ENCODE measurements at regions not wholly inside any gene's neighbourhood (a gene's known extent, or its start where the extent isn't known, plus 50 kb on each side); places are given as distances from the start of the nearest gene placed in this dataset.
A peak's percentile ranks its signal among the peaks of the same experiment; 100 is the strongest.
"Not testable (repeated sequence)": the region's sequence is repeated elsewhere in the genome, so short reads cannot be mapped to it uniquely, and the experiment has no call there.

- ATAC-seq (no peak), DNase-seq (ENCODE audit: low spot score) (no peak)
Observed at GRCh38 chr13:47718556-47718955, 282.5 kb downstream of the SUCLA2 start.

GRCh38 chr13:47708386-47708785 lies 292.7 kb downstream of the SUCLA2 start:
- DNase-seq (ENCODE audit: low spot score) (no peak), ATAC-seq (no peak)

- DNase-seq (ENCODE audit: low spot score) = no peak
- ATAC-seq = no peak
Observed at GRCh38 chr13:47707414-47707813, 293.7 kb downstream of the SUCLA2 start.

GRCh38 chr13:47705185-47705584 lies 295.9 kb downstream of the SUCLA2 start:
- DNase-seq (ENCODE audit: low spot score) (no peak), ATAC-seq (no peak)

GRCh38 chr13:47696674-47697073 lies 304.4 kb downstream of the SUCLA2 start:
- DNase-seq (ENCODE audit: low spot score) = no peak
- no peak for ATAC-seq

- DNase-seq (ENCODE audit: low spot score) (no peak), ATAC-seq (no peak)
Observed at GRCh38 chr13:47687577-47687976, 313.5 kb downstream of the SUCLA2 start.

GRCh38 chr13:47685156-47685555 lies 315.9 kb downstream of the SUCLA2 start:
- ATAC-seq; DNase-seq (ENCODE audit: low spot score): not testable (repeated sequence)

GRCh38 chr13:47680748-47681147 lies 320.3 kb downstream of the SUCLA2 start:
- ATAC-seq (no peak), DNase-seq (ENCODE audit: low spot score) (no peak)

- no peak for DNase-seq (ENCODE audit: low spot score)
- ATAC-seq = no peak
Observed at GRCh38 chr13:47679401-47679800, 321.7 kb downstream of the SUCLA2 start.

GRCh38 chr13:47678201-47678968 lies 322.7 kb downstream of the SUCLA2 start:
- no peak for ATAC-seq
- DNase-seq (ENCODE audit: low spot score) = no peak

- no peak for ATAC-seq
- DNase-seq (ENCODE audit: low spot score) = no peak
Observed at GRCh38 chr13:47675871-47676270, 325.2 kb downstream of the SUCLA2 start.

- ATAC-seq (peak; percentile 57), DNase-seq (ENCODE audit: low spot score) (no peak)
Observed at GRCh38 chr13:47673009-47673850, 327.8 kb downstream of the SUCLA2 start.

GRCh38 chr13:47672245-47673008 lies 328.6 kb downstream of the SUCLA2 start:
- ATAC-seq = no peak
- DNase-seq (ENCODE audit: low spot score) = no peak

GRCh38 chr13:47671776-47672175 lies 329.3 kb downstream of the SUCLA2 start:
- DNase-seq (ENCODE audit: low spot score) (no peak), ATAC-seq (no peak)

- DNase-seq (ENCODE audit: low spot score) (no peak), ATAC-seq (no peak)
Observed at GRCh38 chr13:47665043-47665442, 336.0 kb downstream of the SUCLA2 start.

- DNase-seq (ENCODE audit: low spot score) = no peak
- no peak for ATAC-seq
Observed at GRCh38 chr13:47661076-47661475, 340.0 kb downstream of the SUCLA2 start.

- DNase-seq (ENCODE audit: low spot score) (no peak), ATAC-seq (no peak)
Observed at GRCh38 chr13:47656651-47657050, 344.4 kb downstream of the SUCLA2 start.

- no peak for DNase-seq (ENCODE audit: low spot score)
- no peak for ATAC-seq
Observed at GRCh38 chr13:47650209-47650608, 350.9 kb downstream of the SUCLA2 start.

GRCh38 chr13:47647001-47647400 lies 354.1 kb downstream of the SUCLA2 start:
- no peak for DNase-seq (ENCODE audit: low spot score)
- ATAC-seq = no peak

- no peak for DNase-seq (ENCODE audit: low spot score)
- ATAC-seq = no peak
Observed at GRCh38 chr13:47646298-47646697, 354.8 kb downstream of the SUCLA2 start.

- DNase-seq (ENCODE audit: low spot score) = no peak
Observed at GRCh38 chr13:47639738-47640447, 361.2 kb downstream of the SUCLA2 start.

More at GRCh38 chr13:47639738-47640447, 361.2 kb downstream of the SUCLA2 start:
- ATAC-seq = peak; percentile 78
